Endothelial cell of umbilical vein (primary cell): ENCODE measurements at regions not wholly inside any gene's neighbourhood (a gene's known extent, or its start where the extent isn't known, plus 50 kb on each side); places are given as distances from the start of the nearest gene placed in this dataset.

Experiments used
- BruUV-seq: library from RNA; stranded (reverse); fragments of 400-500 nt; replicated peaks from 2 replicates; lab custom pipeline; 2021; lab: Mats Ljungman, UMichigan
- CTCF ChIA-PET: fragments of 300-600, 350-600 bp; sonication (Branson Sonifier 250); formaldehyde crosslinking; loops from one replicate; lab custom pipeline; 2021; ENCODE audit warnings: antibody characterized with exemption, inconsistent platforms; lab: Charles Lee
- POLR2A ChIA-PET: fragments of 300-600, 350-600 bp; sonication (Branson Sonifier 250); formaldehyde crosslinking; loops from one replicate; lab custom pipeline; 2021; ENCODE audit warnings: antibody characterized with exemption, inconsistent platforms; lab: Charles Lee
- DNase-seq: peaks from one replicate; pipeline ENCODE4 v3.0.0-alpha.2; 2011; ENCODE audit warnings: low read depth, low spot score
- FAIRE-seq: peaks from 2 replicates; lab custom pipeline; 2011; peaks lifted over from hg19 to GRCh38; lab: Jason Lieb, UNC
- H2AFZ ChIP-seq: 2 replicates; pipeline ENCODE4 v1.6.0; 2012; ENCODE audit warnings: low read depth, low read length, control low read depth, inconsistent platforms
- H3K27ac ChIP-seq: 2 replicates; pipeline ENCODE4 v1.5.1; 2011; ENCODE audit warnings: low read depth, mild to moderate bottlenecking, control low read depth, low read length, moderate library complexity; ENCODE audit not compliant: insufficient read depth
- H3K27me3 ChIP-seq, 2 experiments: 2 replicates each; pipeline versions ENCODE4 v1.6.0 to v1.6.1; 2011; ENCODE audit warnings: low read length in 2 of 2, mixed read lengths in 1 of 2; ENCODE audit not compliant: control insufficient read depth in 2 of 2, insufficient read depth in 2 of 2
- H3K36me3 ChIP-seq, 2 experiments: 2 replicates in 1 of 2; 3 replicates in 1 of 2; pipeline ENCODE4 v1.5.1; 2011; ENCODE audit warnings: low read length in 2 of 2, mild to moderate bottlenecking in 1 of 2, moderate library complexity in 1 of 2; ENCODE audit not compliant: control insufficient read depth in 2 of 2, insufficient read depth in 2 of 2; ENCODE audit errors: extremely low read depth in 1 of 2
- H3K4me1 ChIP-seq: 3 replicates; pipeline ENCODE4 v1.5.1; 2011; ENCODE audit warnings: mild to moderate bottlenecking, low read length; ENCODE audit not compliant: control insufficient read depth, insufficient read depth; ENCODE audit errors: extremely low read depth
- H3K4me2 ChIP-seq: 2 replicates; pipeline ENCODE4 v1.6.1; 2011; ENCODE audit warnings: low read length, control low read depth, mixed read lengths; ENCODE audit not compliant: insufficient read depth
- H3K4me3 ChIP-seq, 3 experiments: fragments of 200-600 bp in 1 of 3; sonication (generic), shearing (Covaris generic) in 1 of 3; replicated peaks in 1 of 3; 2 replicates each; pipeline ENCODE4 v1.5.1; 2011 to 2016; ENCODE audit warnings: control low read depth in 3 of 3, low read length in 3 of 3, mild to moderate bottlenecking in 2 of 3, inconsistent platforms in 1 of 3, low read depth in 1 of 3, moderate library complexity in 1 of 3; ENCODE audit not compliant: insufficient read depth in 1 of 3
- H3K79me2 ChIP-seq: 2 replicates; pipeline ENCODE4 v1.6.0; 2012; ENCODE audit warnings: low read length, inconsistent platforms; ENCODE audit not compliant: control insufficient read depth, insufficient read depth
- H3K9ac ChIP-seq: replicated peaks from 2 replicates; pipeline ENCODE3; 2011; ENCODE audit warnings: low read length, control low read depth; ENCODE audit not compliant: insufficient read depth; ENCODE audit errors: extremely low read depth
- H3K9me1 ChIP-seq: replicated peaks from 3 replicates; pipeline ENCODE4 v1.6.0; 2011; ENCODE audit warnings: mild to moderate bottlenecking, low read length; ENCODE audit not compliant: control insufficient read depth, insufficient read depth; ENCODE audit errors: extremely low read depth
- H3K9me3 ChIP-seq: replicated peaks from 2 replicates; pipeline ENCODE4 v1.5.1; 2012; ENCODE audit warnings: low read length, inconsistent platforms; ENCODE audit not compliant: control insufficient read depth, insufficient read depth
- H4K20me1 ChIP-seq: replicated peaks from 2 replicates; pipeline ENCODE3; 2011; ENCODE audit warnings: mild to moderate bottlenecking, low read length; ENCODE audit not compliant: control insufficient read depth, insufficient read depth; ENCODE audit errors: extremely low read depth
- CTCF ChIP-seq, 2 donors: IDR thresholded peaks; 1 replicate in 1 of 2; 2 replicates in 1 of 2; pipeline ENCODE4 v1.5.1; 2011; ENCODE audit warnings: low read length in 2 of 2, mild to moderate bottlenecking in 2 of 2, moderate library complexity in 2 of 2, control low read depth in 1 of 2, inconsistent platforms in 1 of 2, low read depth in 1 of 2; ENCODE audit not compliant: insufficient read depth in 1 of 2; ENCODE audit errors: extremely low read depth in 1 of 2
- EZH2 ChIP-seq: IDR thresholded peaks from 2 replicates; pipeline ENCODE4 v1.6.1; 2012; ENCODE audit warnings: borderline replicate concordance, low read depth, mild to moderate bottlenecking, moderate library complexity, low read length, inconsistent platforms; ENCODE audit not compliant: severe bottlenecking
- FOS ChIP-seq: IDR thresholded peaks from 2 replicates; pipeline ENCODE4 v1.6.1; 2011; ENCODE audit warnings: mild to moderate bottlenecking, low read length, moderate library complexity, borderline replicate concordance; ENCODE audit not compliant: insufficient read depth
- GATA2 ChIP-seq: IDR thresholded peaks from 2 replicates; pipeline ENCODE4 v1.7.0; 2011; ENCODE audit warnings: low read depth, mild to moderate bottlenecking, moderate library complexity, mixed read lengths, low read length; ENCODE audit not compliant: insufficient read length, insufficient read depth
- JUN ChIP-seq: IDR thresholded peaks from 2 replicates; pipeline ENCODE4 v1.6.1; 2011; ENCODE audit warnings: borderline replicate concordance, low read depth; ENCODE audit not compliant: insufficient read length, insufficient read depth
- MYC ChIP-seq: IDR thresholded peaks from one replicate; pipeline ENCODE4 v1.6.1; 2011; ENCODE audit warnings: mild to moderate bottlenecking, low read depth, low read length
- POLR2A ChIP-seq: IDR thresholded peaks from 2 replicates; pipeline ENCODE4 v1.6.1; 2012; ENCODE audit warnings: low read depth, mild to moderate bottlenecking, control low read depth, low read length
- POLR2AphosphoS5 ChIP-seq: IDR thresholded peaks from 2 replicates; pipeline ENCODE4 v1.6.1; 2012; ENCODE audit warnings: low read depth, mild to moderate bottlenecking, control low read depth, low read length, moderate library complexity; ENCODE audit not compliant: insufficient read depth
- dilution Hi-C: fragments of 300-500 bp; cut with MboI; formaldehyde crosslinking; loops from one replicate; pipeline ENCODE4 v1.15.0; 2019; ENCODE audit warnings: low sequenced_read_pairs; ENCODE audit not compliant: extremely low pct_ligation_motif_present
- intact Hi-C: fragments of 100-400 bp; cut with micrococcal nuclease; formaldehyde crosslinking; loops from one replicate; pipeline ENCODE4 v1.10.0; 2022
- TF ChIP-seq, protein P1 (sequence below): IDR thresholded peaks from 2 replicates; pipeline ENCODE4 v1.6.1; 2011; ENCODE audit not compliant: insufficient read depth, insufficient read length

- H2AFZ ChIP-seq: no peak overlapping the region
- FAIRE-seq: no peak
- no TSS peak for BruUV-seq
- DNase-seq: no peak
- H3K27me3 ChIP-seq: no peaks in the 10 kb centered on the region
- H3K4me2 ChIP-seq: no peak overlapping the region
- no peak overlapping the region for H3K27ac ChIP-seq
- H3K9ac ChIP-seq: no peak overlapping the region
- peaks cover 2% of the 10 kb centered on the region for H3K9me3 ChIP-seq
- intact Hi-C loops: no loop called here
- ChIA-PET POLR2A (no interaction called here), CTCF (no interaction called here)
- no peaks in the 10 kb centered on the region for H3K79me2 ChIP-seq
- H3K9me1 ChIP-seq: no peaks in the 10 kb centered on the region
- H3K4me1 ChIP-seq: no peaks in the 10 kb centered on the region
- dilution Hi-C loops: no loop called here
- no peak overlapping the region for H3K4me3 ChIP-seq
- TF ChIP-seq POLR2AphosphoS5 (no peak), CTCF (IDR thresholded peaks at IDR 0.05; ENCODE audit: extremely low read depth in 1 of 2, insufficient read depth in 1 of 2, low read depth in 1 of 2, low read length in 2 of 2) (no peak), POLR2A (no peak), FOS (no peak), GATA2 (no peak), MYC (no peak), JUN (no peak), EZH2 (no peak)
- TF ChIP-seq, protein P1, sequence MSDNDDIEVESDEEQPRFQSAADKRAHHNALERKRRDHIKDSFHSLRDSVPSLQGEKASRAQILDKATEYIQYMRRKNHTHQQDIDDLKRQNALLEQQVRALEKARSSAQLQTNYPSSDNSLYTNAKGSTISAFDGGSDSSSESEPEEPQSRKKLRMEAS: no peak
- H3K36me3 ChIP-seq: no peaks in the 10 kb centered on the region
- no peaks in the 10 kb centered on the region for H4K20me1 ChIP-seq
Observed at GRCh38 chr6:1096967-1097765, 214.7 kb upstream of the FOXQ1 start.
